HCT116 (cell line): ENCODE measurements at regions not wholly inside any gene's neighbourhood (a gene's known extent, or its start where the extent isn't known, plus 50 kb on each side); places are given as distances from the start of the nearest gene placed in this dataset.

ENCODE experiments used
- CBX3 ChIP-seq: IDR thresholded peaks from 2 replicates; pipeline ENCODE4 v1.6.1; 2012; ENCODE audit warnings: low read depth
- EZH2 ChIP-seq: fragments of 200-600 bp; sonication (generic); IDR thresholded peaks from 2 replicates; pipeline ENCODE4 v1.6.1; 2017; ENCODE audit warnings: antibody characterized with exemption, mixed run types
- EZH2phosphoT487 ChIP-seq: fragments of 200-600 bp; IDR thresholded peaks from 2 replicates; pipeline ENCODE4 v1.6.1; 2018; ENCODE audit warnings: antibody characterized with exemption, borderline replicate concordance
- POLR2A ChIP-seq: IDR thresholded peaks from 2 replicates; pipeline ENCODE4 v1.7.0; 2011; ENCODE audit warnings: borderline replicate concordance; ENCODE audit not compliant: insufficient read depth, insufficient read length; ENCODE audit errors: extremely low read depth
- POLR2AphosphoS5 ChIP-seq: IDR thresholded peaks from 2 replicates; pipeline ENCODE4 v1.6.1; 2011; ENCODE audit warnings: mild to moderate bottlenecking, low read depth, low read length, moderate library complexity
- RAD21 ChIP-seq: IDR thresholded peaks from 2 replicates; pipeline ENCODE4 v1.6.1; 2012; ENCODE audit warnings: low read depth, mild to moderate bottlenecking
- SP1 ChIP-seq: IDR thresholded peaks from 2 replicates; pipeline ENCODE4 v1.6.1; 2012; ENCODE audit warnings: low read depth
- SRF ChIP-seq: IDR thresholded peaks from 2 replicates; pipeline ENCODE4 v1.6.1; 2012; ENCODE audit warnings: low read depth
- YY1 ChIP-seq: IDR thresholded peaks from 2 replicates; pipeline ENCODE4 v1.6.1; 2011; ENCODE audit warnings: low read length, low read depth, moderate library complexity, mild to moderate bottlenecking; ENCODE audit not compliant: insufficient replicate concordance; ENCODE audit errors: extremely low read depth
- ZNF274 ChIP-seq: fragments of 200-500 bp; sonication (Bioruptor generic); IDR thresholded peaks from 2 replicates; pipeline ENCODE4 v1.6.1; 2014; ENCODE audit warnings: mild to moderate bottlenecking, low read depth, low read length, inconsistent platforms
- TF ChIP-seq, protein P1 (sequence below), 3 experiments: fragments of 200-600 bp in 1 of 3; sonication (generic) in 1 of 3; IDR thresholded peaks in 2 of 3; conservative IDR thresholded peaks in 1 of 3; 2 replicates each; pipeline ENCODE4 v1.5.1; 2012 to 2017; ENCODE audit warnings: low read depth in 2 of 3, low read length in 2 of 3, antibody characterized with exemption in 1 of 3, borderline replicate concordance in 1 of 3, control low read depth in 1 of 3, mild to moderate bottlenecking in 1 of 3, mixed read lengths in 1 of 3, mixed run types in 1 of 3, moderate library complexity in 1 of 3; ENCODE audit not compliant: insufficient read depth in 1 of 3
- TF ChIP-seq, protein P2 (sequence below): IDR thresholded peaks from 2 replicates; pipeline ENCODE4 v1.6.1; 2012
- TF ChIP-seq, protein P3 (sequence below): IDR thresholded peaks from 2 replicates; pipeline ENCODE4 v1.6.1; 2012

DNA sequence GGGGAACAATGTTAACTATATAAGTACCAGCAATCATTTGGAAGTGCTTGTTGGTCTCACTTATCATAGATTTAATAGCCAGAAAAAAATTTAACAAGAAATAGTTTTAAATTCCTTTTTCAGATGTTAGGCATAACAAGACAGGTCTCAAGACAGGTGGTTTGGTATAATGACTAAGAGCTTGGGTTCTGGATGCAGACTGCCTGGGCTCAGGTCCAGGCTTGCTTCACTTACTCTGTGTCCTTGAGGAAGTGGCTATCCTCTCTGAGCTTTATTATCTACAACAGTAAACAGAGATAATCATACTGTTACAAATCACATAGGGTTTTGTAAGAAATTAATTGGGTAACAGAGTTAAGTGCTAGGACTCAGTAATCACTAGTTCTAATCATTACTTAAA is 338.0 kb upstream of the FLRT2 start:
- TF ChIP-seq POLR2A (no peak), EZH2 (no peak), CBX3 (no peak), EZH2phosphoT487 (no peak), POLR2AphosphoS5 (no peak), SP1 (no peak), ZNF274 (no peak), SRF (no peak), RAD21 (no peak), YY1 (no peak)
- TF ChIP-seq, protein P1, sequence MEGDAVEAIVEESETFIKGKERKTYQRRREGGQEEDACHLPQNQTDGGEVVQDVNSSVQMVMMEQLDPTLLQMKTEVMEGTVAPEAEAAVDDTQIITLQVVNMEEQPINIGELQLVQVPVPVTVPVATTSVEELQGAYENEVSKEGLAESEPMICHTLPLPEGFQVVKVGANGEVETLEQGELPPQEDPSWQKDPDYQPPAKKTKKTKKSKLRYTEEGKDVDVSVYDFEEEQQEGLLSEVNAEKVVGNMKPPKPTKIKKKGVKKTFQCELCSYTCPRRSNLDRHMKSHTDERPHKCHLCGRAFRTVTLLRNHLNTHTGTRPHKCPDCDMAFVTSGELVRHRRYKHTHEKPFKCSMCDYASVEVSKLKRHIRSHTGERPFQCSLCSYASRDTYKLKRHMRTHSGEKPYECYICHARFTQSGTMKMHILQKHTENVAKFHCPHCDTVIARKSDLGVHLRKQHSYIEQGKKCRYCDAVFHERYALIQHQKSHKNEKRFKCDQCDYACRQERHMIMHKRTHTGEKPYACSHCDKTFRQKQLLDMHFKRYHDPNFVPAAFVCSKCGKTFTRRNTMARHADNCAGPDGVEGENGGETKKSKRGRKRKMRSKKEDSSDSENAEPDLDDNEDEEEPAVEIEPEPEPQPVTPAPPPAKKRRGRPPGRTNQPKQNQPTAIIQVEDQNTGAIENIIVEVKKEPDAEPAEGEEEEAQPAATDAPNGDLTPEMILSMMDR (IDR thresholded peaks at IDR 0.05 in 2 of 3, conservative IDR thresholded peaks at IDR 0.05 in 1 of 3; ENCODE audit: borderline replicate concordance in 1 of 3, insufficient read depth in 1 of 3, low read depth in 2 of 3, low read length in 2 of 3): no peak
- TF ChIP-seq, protein P2, sequence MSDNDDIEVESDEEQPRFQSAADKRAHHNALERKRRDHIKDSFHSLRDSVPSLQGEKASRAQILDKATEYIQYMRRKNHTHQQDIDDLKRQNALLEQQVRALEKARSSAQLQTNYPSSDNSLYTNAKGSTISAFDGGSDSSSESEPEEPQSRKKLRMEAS: no peak
- TF ChIP-seq, protein P3, sequence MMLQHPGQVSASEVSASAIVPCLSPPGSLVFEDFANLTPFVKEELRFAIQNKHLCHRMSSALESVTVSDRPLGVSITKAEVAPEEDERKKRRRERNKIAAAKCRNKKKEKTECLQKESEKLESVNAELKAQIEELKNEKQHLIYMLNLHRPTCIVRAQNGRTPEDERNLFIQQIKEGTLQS: no peak
